K562 (cell line): ENCODE measurements at regions not wholly inside any gene's neighbourhood (a gene's known extent, or its start where the extent isn't known, plus 50 kb on each side); places are given as distances from the start of the nearest gene placed in this dataset.

Experiments
- ATAC-seq: fragments of 200-7000 bp; cut with Tn5 transposase; 3 replicates; pipeline ENCODE4 v1.9.1; 2020; ENCODE audit warnings: moderate library complexity
- BruUV-seq: library from RNA; stranded (reverse); fragments of 400-500 nt; replicated peaks from 2 replicates; lab custom pipeline; 2021; lab: Mats Ljungman, UMichigan
- CTCF ChIA-PET: fragments of 300-600 bp; formaldehyde crosslinking; extraction: SDS; loops from one replicate; lab custom pipeline; 2021; ENCODE audit warnings: low intra/inter-chr PET ratio; lab: Yijun Ruan, JAX
- POLR2A ChIA-PET: fragments of 300-600, 350-650 bp; sonication (Branson Sonifier 250); formaldehyde crosslinking; extraction: SDS; loops from one replicate; lab custom pipeline; 2021; ENCODE audit warnings: antibody characterized with exemption, inconsistent platforms; lab: Yijun Ruan, JAX
- DNase-seq, 4 experiments: peaks; one replicate each; pipeline versions ENCODE4 v3.0.0 to v3.0.0-alpha.2; 2011 to 2018; ENCODE audit warnings: low spot score in 3 of 4, mixed read lengths in 3 of 4; ENCODE audit errors: extremely low read depth in 1 of 4
- FAIRE-seq: peaks from 2 replicates; lab custom pipeline; 2011; peaks lifted over from hg19 to GRCh38; lab: Jason Lieb, UNC
- H2AFZ ChIP-seq: 2 replicates; pipeline ENCODE4 v1.6.0; 2011; ENCODE audit warnings: low read depth, low read length, control low read depth, inconsistent platforms
- H3K27ac ChIP-seq: fragments of 200-600 bp; 3 replicates; pipeline ENCODE4 v1.8.0; 2011; ENCODE audit warnings: low read depth, mild to moderate bottlenecking, control low read depth, inconsistent platforms, low read length, moderate library complexity, mixed read lengths; ENCODE audit errors: extremely low read depth
- H3K27me3 ChIP-seq, 2 experiments: fragments of 300-600 bp in 1 of 2; 2 replicates in 1 of 2; 3 replicates in 1 of 2; pipeline versions ENCODE4 v1.6.0 to v1.8.0; 2011; ENCODE audit warnings: inconsistent platforms in 2 of 2, low read length in 2 of 2, mild to moderate bottlenecking in 1 of 2, mixed read lengths in 1 of 2, moderate library complexity in 1 of 2; ENCODE audit not compliant: control insufficient read depth in 2 of 2, insufficient read depth in 2 of 2
- H3K36me3 ChIP-seq: fragments of 300-600 bp; 3 replicates; pipeline ENCODE4 v1.8.0; 2011; ENCODE audit warnings: mild to moderate bottlenecking, low read length, inconsistent platforms; ENCODE audit not compliant: control insufficient read depth, insufficient read depth
- H3K4me1 ChIP-seq, 2 experiments: fragments of 200-600 bp in 1 of 2; replicated peaks in 1 of 2; 2 replicates in 1 of 2; 3 replicates in 1 of 2; pipeline versions ENCODE4 v1.5.1 to v1.8.0; 2011; ENCODE audit warnings: inconsistent platforms in 2 of 2, low read length in 2 of 2, mild to moderate bottlenecking in 1 of 2, mixed read lengths in 1 of 2, moderate library complexity in 1 of 2; ENCODE audit not compliant: control insufficient read depth in 2 of 2, insufficient read depth in 2 of 2
- H3K4me2 ChIP-seq: 2 replicates; pipeline ENCODE4 v1.6.1; 2011; ENCODE audit warnings: low read length, control low read depth, inconsistent platforms, mixed read lengths; ENCODE audit not compliant: insufficient read depth
- H3K4me3 ChIP-seq: fragments of 200-600 bp; sonication (generic), shearing (Covaris generic); 2 replicates; pipeline ENCODE4 v1.5.1; 2016; ENCODE audit warnings: control low read depth, inconsistent platforms
- H3K79me2 ChIP-seq: fragments of 200-600 bp; 3 replicates; pipeline ENCODE4 v1.8.0; 2011; ENCODE audit warnings: low read length, inconsistent platforms; ENCODE audit not compliant: control insufficient read depth, insufficient read depth
- H3K9ac ChIP-seq, 2 experiments: 2 replicates each; pipeline versions ENCODE4 v1.6.0 to v1.6.1; 2011; ENCODE audit warnings: low read depth in 2 of 2, low read length in 2 of 2, control low read depth in 1 of 2, inconsistent platforms in 1 of 2, mild to moderate bottlenecking in 1 of 2, mixed read lengths in 1 of 2; ENCODE audit not compliant: insufficient read depth in 1 of 2
- H3K9me1 ChIP-seq: one replicate; pipeline ENCODE4 v1.6.0; 2011; ENCODE audit warnings: inconsistent platforms, mild to moderate bottlenecking, low read length, moderate library complexity; ENCODE audit not compliant: control insufficient read depth, insufficient read depth
- H3K9me3 ChIP-seq: replicated peaks from 2 replicates; pipeline ENCODE4 v1.5.1; 2011; ENCODE audit warnings: low read depth, low read length, inconsistent platforms; ENCODE audit not compliant: control insufficient read depth, insufficient read depth
- H4K20me1 ChIP-seq: replicated peaks from 2 replicates; pipeline ENCODE4 v1.6.1; 2011; ENCODE audit warnings: low read length, inconsistent platforms, mixed read lengths; ENCODE audit not compliant: control insufficient read depth, insufficient read depth
- CBX3 ChIP-seq, 2 experiments: IDR thresholded peaks; 1 replicate in 1 of 2; 2 replicates in 1 of 2; pipeline ENCODE4 v1.6.1; 2012; ENCODE audit warnings: inconsistent platforms in 2 of 2, low read length in 2 of 2, borderline replicate concordance in 1 of 2, control low read depth in 1 of 2
- CCNT2 ChIP-seq: IDR thresholded peaks from 2 replicates; pipeline ENCODE4 v1.6.1; 2011; ENCODE audit warnings: borderline replicate concordance, low read depth, mild to moderate bottlenecking, moderate library complexity, mixed read lengths, low read length; ENCODE audit not compliant: insufficient read length; ENCODE audit errors: extremely low read depth
- CREB5 ChIP-seq: fragments of 250-450 bp; sonication (Bioruptor Pico); IDR thresholded peaks from 2 replicates; pipeline ENCODE4 v1.5.0; 2020; ENCODE audit warnings: mild to moderate bottlenecking
- IRF1 ChIP-seq: sonication (generic); formaldehyde crosslinking; IDR thresholded peaks from 2 replicates; pipeline ENCODE4 v1.8.0; 2022; ENCODE audit warnings: missing genetic modification reagents, mild to moderate bottlenecking, borderline replicate concordance
- NFYB ChIP-seq: IDR thresholded peaks from 2 replicates; pipeline ENCODE4 v1.6.1; 2011; ENCODE audit warnings: mild to moderate bottlenecking, moderate library complexity; ENCODE audit not compliant: insufficient read length; ENCODE audit errors: extremely low read depth
- OTX1 ChIP-seq: fragments of 450-650 bp; formaldehyde crosslinking; IDR thresholded peaks from 2 replicates; pipeline ENCODE4 v1.4.0; 2022; ENCODE audit warnings: mild to moderate bottlenecking
- PBX2 ChIP-seq, 2 experiments: IDR thresholded peaks in 1 of 2; conservative IDR thresholded peaks in 1 of 2; 2 replicates each; pipeline ENCODE4 v1.6.1; 2016; ENCODE audit warnings: low read depth in 2 of 2, mild to moderate bottlenecking in 1 of 2, missing compliant biosample characterization in 1 of 2, missing genetic modification characterization in 1 of 2, moderate library complexity in 1 of 2
- SRSF3 ChIP-seq: fragments of 200-400 bp; formaldehyde crosslinking; IDR thresholded peaks from 2 replicates; pipeline ENCODE4 v1.6.1; 2016; ENCODE audit warnings: mild to moderate bottlenecking, low read length, moderate library complexity; ENCODE audit not compliant: insufficient read depth
- TAF1 ChIP-seq: IDR thresholded peaks from 2 replicates; pipeline ENCODE4 v1.6.1; 2011; ENCODE audit warnings: mild to moderate bottlenecking, low read length, moderate library complexity; ENCODE audit not compliant: insufficient read depth, control insufficient read depth, severe bottlenecking; ENCODE audit errors: extremely low read depth
- XRCC5 ChIP-seq: fragments of 200-400 bp; formaldehyde crosslinking; IDR thresholded peaks from 2 replicates; pipeline ENCODE4 v1.6.1; 2017; ENCODE audit warnings: low read depth, mild to moderate bottlenecking, low read length
- ZKSCAN8 ChIP-seq: fragments of 200-800 bp; sonication (Bioruptor generic); IDR thresholded peaks from 2 replicates; pipeline ENCODE4 v1.6.1; 2016; ENCODE audit warnings: missing genetic modification characterization, missing compliant biosample characterization
- WGBS: fragments of 100-300 bp; shearing (Covaris generic); methylation state at CpG from one replicate; pipeline ENCODE4 v1.1.6; 2016; ENCODE audit warnings: low coverage, mixed read lengths; ENCODE audit not compliant: insufficient coverage; ENCODE audit errors: missing lambda C conversion rate; 5-methylcytosine and 5-hydroxymethylcytosine counted together
- in situ Hi-C: fragments of 300-500 bp; cut with MboI; formaldehyde crosslinking; loops from 4 replicates; pipeline ENCODE4 v1.15.0; 2018; ENCODE audit warnings: inconsistent platforms, mixed read lengths
- intact Hi-C: fragments of 100-400 bp; cut with micrococcal nuclease; formaldehyde crosslinking; loops from 2 replicates; pipeline ENCODE4 v1.14.2; 2022

- TF ChIP-seq CBX3 (IDR thresholded peaks at IDR 0.05; ENCODE audit: borderline replicate concordance in 1 of 2, low read length in 2 of 2) = no peak
- TF ChIP-seq ZKSCAN8 = no peak
- no peak for TF ChIP-seq IRF1 (CRISPR knock-in tag)
- no peak for TF ChIP-seq NFYB
- no peaks in the 10 kb centered on the region for H3K9me1 ChIP-seq
- H3K4me3 ChIP-seq = no peak overlapping the region
- in situ Hi-C loops (no loop called here), intact Hi-C loops (no loop called here)
- no peak overlapping the region for H3K27ac ChIP-seq
- POLR2A ChIA-PET = no interaction called here
- H3K9ac ChIP-seq = no peak overlapping the region
- H4K20me1 ChIP-seq = no peaks in the 10 kb centered on the region
- no peaks in the 10 kb centered on the region for H3K27me3 ChIP-seq
- CTCF ChIA-PET = no interaction called here
- FAIRE-seq (no peak), DNase-seq (no peak), ATAC-seq (no peak)
- WGBS = 0% methylated on average over 1 of the region's 1 CpG
- H3K4me1 ChIP-seq = no peaks in the 10 kb centered on the region
- no peak overlapping the region for H2AFZ ChIP-seq
- no peaks in the 10 kb centered on the region for H3K79me2 ChIP-seq
- BruUV-seq = no TSS peak
- H3K36me3 ChIP-seq = no peaks in the 10 kb centered on the region
- no peaks in the 10 kb centered on the region for H3K9me3 ChIP-seq
- no peak overlapping the region for H3K4me2 ChIP-seq
Measured at GRCh38 chr10:88125766-88126165, 262.3 kb downstream of the PTEN start.

GRCh38 chr10:88126699-88127098 lies 263.3 kb downstream of the PTEN start:
- no peaks in the 10 kb centered on the region for H3K79me2 ChIP-seq
- H3K4me3 ChIP-seq = no peak overlapping the region
- no peaks in the 10 kb centered on the region for H3K4me1 ChIP-seq
- intact Hi-C loops (no loop called here), in situ Hi-C loops (no loop called here)
- no peaks in the 10 kb centered on the region for H3K36me3 ChIP-seq
- CTCF ChIA-PET = no interaction called here
- no peaks in the 10 kb centered on the region for H3K27me3 ChIP-seq
- 0% methylated on average over 1 of the region's 1 CpG for WGBS
- ATAC-seq (no peak), DNase-seq (no peak), FAIRE-seq (no peak)
- H3K4me2 ChIP-seq = no peak overlapping the region
- no peak overlapping the region for H3K9ac ChIP-seq
- no peaks in the 10 kb centered on the region for H3K9me3 ChIP-seq
- no TSS peak for BruUV-seq
- no peaks in the 10 kb centered on the region for H4K20me1 ChIP-seq
- H3K9me1 ChIP-seq = no peaks in the 10 kb centered on the region
- no peak overlapping the region for H2AFZ ChIP-seq
- no peak overlapping the region for H3K27ac ChIP-seq
- POLR2A ChIA-PET = no interaction called here
- no peak for TF ChIP-seq SRSF3
- TF ChIP-seq TAF1 = no peak
- no peak for TF ChIP-seq CCNT2
- no peak for TF ChIP-seq OTX1
- TF ChIP-seq PBX2 (CRISPR knock-in tag; IDR thresholded peaks at IDR 0.05; ENCODE audit: low read depth) = no peak
- TF ChIP-seq PBX2 (tag; conservative IDR thresholded peaks at IDR 0.05; ENCODE audit: low read depth) = no peak
- TF ChIP-seq CREB5 (CRISPR knock-in tag) = no peak
- TF ChIP-seq XRCC5 = no peak
